SW480 (cell line): ENCODE measurements at regions not wholly inside any gene's neighbourhood (a gene's known extent, or its start where the extent isn't known, plus 50 kb on each side); places are given as distances from the start of the nearest gene placed in this dataset.
"Not testable (repeated sequence)": the region's sequence is repeated elsewhere in the genome, so short reads cannot be mapped to it uniquely, and the experiment has no call there.

ENCODE experiments used
- DNase-seq: peaks from one replicate; pipeline ENCODE4 v3.0.0-alpha.2; 2016; ENCODE audit warnings: low spot score

GRCh38 chr2:37722971-37723370 is 51.5 kb upstream of the CDC42EP3 start:
- DNase-seq, result not testable (repeated sequence)

DNA sequence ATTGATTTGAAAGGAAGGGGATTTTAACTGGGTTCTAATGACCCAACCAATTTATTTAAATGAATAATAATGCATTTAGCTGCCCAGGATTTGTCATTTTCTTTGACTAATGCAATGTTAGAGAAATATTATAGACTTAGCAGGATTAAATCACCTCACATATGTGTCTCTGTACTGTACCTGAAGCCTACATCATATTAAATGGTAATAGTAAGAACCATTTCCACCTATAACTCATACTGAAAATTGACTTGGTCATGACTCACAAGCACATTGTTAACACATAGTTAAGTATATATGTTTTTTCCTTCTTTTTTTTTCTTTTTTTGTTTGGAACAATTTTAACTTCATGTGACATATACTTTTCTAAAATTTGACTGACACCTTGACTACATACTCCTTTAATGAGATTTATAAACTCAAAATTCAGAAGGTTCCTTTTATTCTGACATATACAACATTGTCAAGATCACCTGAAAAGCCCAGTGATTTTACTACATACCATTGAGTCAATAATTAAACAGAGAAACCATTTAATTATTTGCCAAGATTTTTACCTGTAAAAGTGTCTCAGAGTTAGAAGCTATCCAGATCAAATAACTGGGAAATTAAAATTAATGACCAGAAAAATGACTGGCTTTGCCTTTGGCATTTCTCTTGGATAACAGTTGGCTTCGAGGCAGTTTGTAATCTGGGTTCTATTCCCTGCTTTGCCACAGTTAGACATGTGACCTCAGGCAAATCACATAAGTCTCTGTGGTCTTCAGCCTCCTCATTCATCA is 58.8 kb upstream of the CDC42EP3 start:
- no peak for DNase-seq

- not testable (repeated sequence) for DNase-seq
These were observed 61.0 kb upstream of the CDC42EP3 start for GRCh38 chr2:37732412-37732811.

GRCh38 chr2:37733251-37733650 is 61.8 kb upstream of the CDC42EP3 start:
- DNase-seq, result no peak

- DNase-seq, result not testable (repeated sequence)
These were observed 62.5 kb upstream of the CDC42EP3 start for GRCh38 chr2:37733955-37734354.

DNA sequence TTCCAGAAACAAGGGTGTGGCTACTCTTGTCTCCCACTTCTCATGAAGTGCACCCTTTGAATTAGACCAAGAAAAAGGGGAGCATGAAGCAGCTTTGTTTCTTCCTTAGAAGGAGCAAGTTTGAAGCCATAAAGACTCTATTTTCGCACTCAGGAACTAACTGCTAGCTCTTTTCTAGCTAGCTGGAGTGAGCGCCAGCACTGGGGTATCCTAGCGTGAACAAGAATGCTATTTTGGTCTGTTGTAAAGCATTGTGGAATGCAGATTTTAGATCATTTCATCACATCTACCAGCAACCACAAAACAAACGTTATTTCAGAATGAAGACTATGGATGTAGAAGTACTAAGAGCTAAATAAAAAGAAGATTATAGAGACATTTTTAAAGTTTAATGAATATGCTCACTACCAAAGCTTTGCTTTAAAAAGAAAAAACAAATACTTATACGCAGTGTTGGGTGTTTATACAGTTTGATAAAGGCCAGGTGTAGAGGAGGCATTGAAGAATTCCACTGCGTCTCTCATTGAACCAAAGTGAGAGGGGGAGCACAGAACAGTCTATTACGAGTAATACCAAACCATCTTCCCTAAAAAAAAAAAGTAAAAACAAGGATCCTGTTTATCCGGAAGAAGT is 63.6 kb upstream of the CDC42EP3 start:
- not testable (repeated sequence) for DNase-seq

DNA sequence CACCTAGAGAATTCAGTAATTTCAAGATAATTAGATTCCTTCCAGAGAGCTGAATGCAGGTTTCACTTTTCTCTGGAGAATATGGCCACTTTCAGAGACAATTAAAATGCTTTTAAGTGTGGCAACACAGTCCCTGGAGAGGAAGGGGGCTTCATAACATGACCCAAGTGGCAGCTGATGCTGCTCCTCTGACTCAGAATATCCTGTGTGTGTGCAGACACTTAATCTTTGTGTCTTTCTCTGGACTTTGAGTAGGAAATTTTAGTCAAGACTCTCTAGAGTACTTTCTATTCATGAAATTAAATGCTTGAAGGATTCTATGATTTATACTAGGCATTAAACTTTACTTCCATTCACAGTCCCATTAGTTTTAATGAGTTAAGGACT is 64.1 kb upstream of the CDC42EP3 start:
- not testable (repeated sequence) for DNase-seq

DNA sequence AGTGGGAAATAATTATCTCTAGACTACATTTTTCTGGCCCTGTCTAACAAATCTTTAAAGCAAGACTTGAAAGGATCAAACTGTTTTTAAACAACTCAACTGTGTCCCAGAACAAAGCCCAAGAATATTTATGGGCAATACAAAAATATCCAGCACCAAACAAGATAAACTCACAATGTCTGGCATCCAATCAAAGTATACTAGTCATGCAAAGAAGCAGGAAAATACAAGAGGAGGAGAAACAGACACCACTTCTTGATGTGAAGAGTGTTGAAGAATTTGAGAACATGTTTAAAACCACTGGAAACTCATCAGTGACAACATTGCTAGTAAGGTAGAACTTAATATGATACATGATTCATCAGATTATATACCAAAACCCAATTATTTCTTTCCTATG is 66.1 kb upstream of the CDC42EP3 start:
- DNase-seq, result no peak

DNA sequence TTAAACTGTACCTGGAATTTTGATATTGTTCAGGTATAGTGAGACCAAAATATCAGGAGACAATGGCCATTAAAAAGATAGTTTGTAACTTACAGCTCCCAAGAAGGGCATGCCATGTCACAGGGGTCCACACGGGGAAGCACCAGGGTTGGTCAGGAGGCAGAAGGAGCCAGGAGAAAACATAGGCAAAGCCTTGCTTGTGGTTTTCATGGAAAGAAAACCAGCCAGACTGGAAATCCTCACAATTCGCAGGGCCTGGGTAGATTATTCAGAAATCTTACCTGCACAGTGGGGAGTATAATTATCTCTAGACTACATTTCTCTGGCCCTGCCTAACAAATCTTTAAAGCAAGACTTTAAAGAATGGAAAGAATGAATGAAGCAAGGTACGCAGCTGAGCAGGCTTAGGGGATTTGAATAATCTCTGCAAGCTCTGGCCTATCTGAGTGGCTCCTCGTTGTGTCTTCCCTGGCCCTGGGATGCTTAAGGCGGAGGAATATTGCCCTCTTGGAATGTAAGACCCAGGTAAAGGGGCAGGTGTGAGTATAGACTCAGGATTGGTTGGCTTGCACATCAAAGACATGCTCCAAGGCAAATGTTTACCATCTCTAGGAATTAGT is 66.9 kb upstream of the CDC42EP3 start:
- DNase-seq, result no peak

GRCh38 chr2:37739153-37739552 is 67.7 kb upstream of the CDC42EP3 start:
- no peak for DNase-seq

DNA sequence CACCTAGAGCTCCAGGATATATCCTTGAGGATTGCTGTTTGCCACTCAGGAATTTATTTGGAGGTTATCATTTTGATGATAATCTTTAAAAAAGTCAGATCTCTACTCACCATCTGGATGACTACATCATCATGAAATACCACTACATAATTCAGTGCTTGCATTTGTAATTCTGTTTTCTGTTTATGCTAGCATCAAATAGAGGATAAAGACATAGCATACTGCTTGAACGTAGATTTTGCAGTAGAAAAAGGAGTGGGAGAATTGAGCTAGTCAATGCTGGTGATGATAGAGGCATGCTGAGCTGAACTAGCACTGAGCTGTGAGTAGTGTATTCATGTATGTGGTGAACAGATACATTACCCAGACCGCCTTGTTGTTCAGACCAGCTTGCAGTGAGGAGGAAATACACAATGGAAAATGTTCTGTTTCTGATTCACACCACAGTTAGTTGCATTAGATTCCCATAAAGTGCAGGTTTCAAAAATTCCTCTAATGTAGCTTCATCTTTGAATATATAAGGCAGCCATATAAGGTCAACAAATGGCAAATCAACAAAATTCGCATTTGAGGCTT is 68.8 kb upstream of the CDC42EP3 start:
- no peak for DNase-seq

DNA sequence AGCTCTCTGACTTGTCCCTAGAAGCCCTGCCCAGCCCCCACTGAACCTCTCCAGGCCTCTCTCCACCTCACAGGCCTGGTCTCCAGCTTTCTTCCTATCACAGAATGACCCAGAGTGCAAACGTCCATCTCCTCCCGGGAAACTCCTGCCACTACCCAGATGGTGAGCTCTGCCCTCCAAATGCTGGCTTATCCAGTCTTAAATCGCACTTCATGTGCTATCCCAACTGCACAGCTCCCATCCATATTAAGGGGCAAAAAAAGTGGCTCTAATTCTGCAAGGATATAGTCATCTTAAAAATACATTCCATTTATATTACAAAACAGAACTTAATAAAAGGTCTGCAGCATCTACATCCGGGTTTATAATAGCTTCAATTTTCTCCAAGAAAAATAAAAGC is 70.8 kb upstream of the CDC42EP3 start:
- no peak for DNase-seq

- no peak for DNase-seq
These were observed 72.6 kb upstream of the CDC42EP3 start for GRCh38 chr2:37744010-37744409.

DNA sequence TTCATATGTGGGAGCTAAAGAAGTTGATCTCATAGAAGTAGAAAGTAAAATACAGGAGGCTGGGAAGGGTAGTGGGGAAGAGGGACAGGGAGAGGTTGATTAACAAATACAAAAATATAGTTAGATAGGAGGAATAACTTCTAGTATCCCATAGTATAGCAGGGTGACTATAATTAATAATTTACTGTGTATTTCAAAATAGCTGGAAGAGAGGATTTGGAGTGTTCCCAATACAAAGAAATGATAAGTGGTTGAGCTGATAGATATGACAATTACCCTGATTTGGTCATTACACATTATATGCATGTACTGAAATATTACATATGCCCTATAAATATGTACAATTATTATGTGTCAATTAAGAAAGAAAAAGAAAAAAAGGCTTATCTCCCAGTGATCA is 73.5 kb upstream of the CDC42EP3 start:
- not testable (repeated sequence) for DNase-seq

DNA sequence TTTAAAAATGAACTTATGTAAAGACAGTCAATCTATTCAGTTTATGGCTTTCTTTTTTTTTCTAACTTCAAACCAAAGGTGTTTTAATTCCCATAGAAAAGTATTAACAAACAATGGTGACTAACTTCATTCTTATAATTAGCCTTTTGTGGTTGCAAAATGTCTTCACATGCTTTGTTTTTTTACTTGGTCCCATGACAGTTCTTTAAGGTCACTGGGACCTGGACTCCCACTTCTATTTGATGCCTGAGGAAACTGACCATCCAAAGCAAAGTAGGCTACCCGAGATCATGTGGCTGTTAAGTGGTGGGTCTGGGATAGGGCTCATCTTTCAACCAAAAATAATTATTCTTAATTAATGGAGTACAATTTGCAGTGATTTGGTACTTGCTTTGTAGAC is 74.6 kb upstream of the CDC42EP3 start:
- not testable (repeated sequence) for DNase-seq

DNA sequence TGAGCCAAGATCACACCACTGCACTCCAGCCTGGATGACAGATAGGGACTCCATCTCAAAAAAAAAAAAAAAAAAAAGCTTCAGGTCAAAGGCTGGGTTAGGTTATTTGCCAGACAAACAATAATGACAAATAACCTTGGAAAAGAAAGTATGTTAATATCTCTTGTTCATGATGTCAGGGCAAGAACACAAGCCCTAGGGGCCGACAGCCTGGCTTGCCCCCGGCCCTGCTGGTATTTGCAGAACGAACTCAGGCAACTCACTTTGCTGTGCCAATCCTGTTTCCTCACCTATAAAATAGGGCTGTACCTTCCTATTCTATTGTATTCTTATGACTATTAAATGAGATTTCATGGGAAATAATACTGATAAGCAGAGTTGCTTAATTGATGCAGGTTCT is 75.4 kb upstream of the CDC42EP3 start:
- no peak for DNase-seq

DNA sequence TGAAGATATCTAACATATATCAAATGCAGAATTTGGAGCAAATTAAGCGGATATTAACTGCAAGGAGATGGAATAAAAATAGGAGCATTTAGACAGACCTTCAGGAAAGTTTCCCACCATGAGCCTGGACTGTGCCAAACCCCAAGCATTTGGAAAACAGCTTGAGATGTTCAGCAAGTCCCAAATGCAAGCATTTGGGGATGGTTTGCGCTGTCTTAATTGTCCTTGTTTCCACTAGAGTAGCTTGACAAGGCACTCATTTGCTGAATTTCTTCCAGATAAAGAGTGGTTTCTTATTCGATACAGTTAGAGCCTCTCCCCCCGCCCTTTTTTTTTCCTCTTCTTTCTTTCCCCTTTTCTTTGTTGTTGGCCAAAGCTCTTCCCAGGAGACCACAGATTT is 77.1 kb upstream of the CDC42EP3 start:
- DNase-seq, result no peak

DNA sequence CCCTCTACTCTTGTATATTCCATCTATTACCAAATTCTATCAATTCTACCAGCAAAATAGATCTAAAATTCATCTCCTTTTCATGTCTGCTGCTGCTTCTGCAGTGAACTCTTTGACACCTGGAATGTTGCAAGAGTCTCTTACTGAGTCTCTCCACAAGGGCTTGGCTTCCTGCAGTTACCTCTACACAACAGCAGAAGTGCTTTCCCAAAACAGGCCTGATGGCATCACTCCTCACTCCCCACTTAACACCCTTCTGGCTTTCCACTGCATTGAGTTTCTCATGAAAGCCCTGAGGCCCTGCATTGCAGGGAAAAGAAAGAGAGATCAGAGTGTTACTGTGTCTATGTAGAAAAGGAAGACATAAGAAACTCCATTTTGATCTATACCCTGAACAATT is 78.8 kb upstream of the CDC42EP3 start:
- not testable (repeated sequence) for DNase-seq

DNA sequence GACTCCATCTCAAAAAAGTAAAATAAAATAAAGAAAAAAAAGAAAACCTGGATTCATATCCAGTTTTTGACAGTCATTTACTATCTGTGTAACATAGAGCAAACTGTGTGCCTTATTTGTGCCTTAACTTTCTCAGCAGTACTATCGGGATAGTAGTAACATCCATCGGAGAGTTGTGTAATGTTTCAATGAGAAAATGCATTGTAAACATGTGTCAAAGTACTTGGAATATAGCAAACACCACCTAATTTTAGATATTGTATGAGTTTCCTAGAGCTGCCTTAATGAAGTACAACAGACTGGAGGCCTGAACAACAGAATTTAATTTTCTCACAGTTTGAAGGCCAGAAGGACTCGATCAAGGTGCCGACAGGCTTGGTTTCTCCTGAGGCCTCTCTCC is 81.3 kb upstream of the CDC42EP3 start:
- no peak for DNase-seq

DNA sequence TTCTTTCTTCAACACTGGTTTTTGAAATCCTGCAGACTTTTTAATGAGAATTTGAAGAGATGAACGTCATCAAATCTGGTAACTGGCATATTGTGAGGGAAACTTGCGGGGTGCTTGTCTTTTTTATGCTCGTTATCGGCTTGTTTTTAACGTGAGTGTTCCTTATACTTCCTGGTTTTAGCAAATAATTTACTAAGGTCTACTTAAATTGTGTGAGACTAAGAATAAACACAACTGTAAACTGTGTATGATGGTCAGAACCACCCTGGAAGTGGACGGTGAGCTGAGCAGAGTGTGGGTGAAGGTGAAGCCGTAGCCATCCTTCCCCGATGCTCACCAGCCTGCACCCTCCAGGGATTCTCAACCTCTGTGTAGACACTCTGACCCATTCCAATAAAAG is 82.3 kb upstream of the CDC42EP3 start:
- no peak for DNase-seq

DNA sequence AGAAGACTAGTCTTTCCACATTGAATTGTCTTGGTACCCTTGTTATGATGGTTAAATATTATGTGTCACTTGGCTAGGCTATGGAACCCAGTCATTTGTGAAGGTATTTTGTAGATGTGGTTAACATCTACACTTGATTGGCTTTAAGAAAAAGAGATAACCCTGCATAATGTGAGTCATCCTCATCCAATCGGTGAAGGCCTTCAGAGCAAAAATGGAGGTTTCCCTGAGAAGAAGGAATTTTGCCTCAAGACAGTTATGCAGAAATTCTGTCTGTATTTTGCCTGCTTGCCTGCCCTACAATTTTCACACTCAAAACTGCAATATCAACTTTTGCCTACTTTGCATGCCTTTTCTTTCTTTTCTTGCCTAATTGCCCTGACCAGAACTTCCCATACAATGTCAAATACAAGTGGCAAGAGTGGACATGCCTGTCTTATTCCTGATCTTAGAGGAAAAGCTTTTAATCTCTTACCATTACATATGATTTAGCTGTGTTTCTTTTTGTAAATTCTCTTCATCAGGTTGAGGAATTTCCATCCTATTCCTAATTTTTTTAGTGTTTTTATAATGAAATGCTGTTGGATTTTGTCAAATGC is 84.6 kb upstream of the CDC42EP3 start:
- not testable (repeated sequence) for DNase-seq

DNA sequence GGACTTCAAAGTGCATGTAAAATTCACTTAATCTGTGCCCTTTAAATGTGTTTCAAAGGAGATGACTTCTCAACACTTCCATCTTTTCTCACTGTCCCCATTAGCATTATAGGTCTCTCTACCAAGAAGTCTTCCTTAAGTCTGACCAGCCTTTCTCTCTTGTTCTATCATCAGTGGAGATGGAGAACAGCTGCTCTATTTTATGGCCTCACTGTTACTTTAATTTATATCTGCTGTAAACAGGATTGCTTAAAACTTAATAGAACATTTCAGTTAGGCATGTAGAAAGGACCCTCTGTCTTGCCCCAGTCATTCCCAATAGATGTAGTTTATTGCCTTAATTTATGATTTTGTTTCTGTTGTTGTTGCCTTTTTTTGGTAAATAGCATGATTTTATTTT is 86.0 kb upstream of the CDC42EP3 start:
- not testable (repeated sequence) for DNase-seq
